ENCODE measurements at regions not wholly inside any gene's neighbourhood (a gene's known extent, or its start where the extent isn't known, plus 50 kb on each side); places are given as distances from the start of the nearest gene placed in this dataset.

GRCh38 chr6:121917834-121918559, 481.5 kb upstream of the HSF2 start:
- no peak for ATAC-seq
- WGBS, 4 donors: 85 to 87% (median 86%) methylated on average over 1 of the region's 1 CpG
- intact Hi-C loops (cut with DNase I): no loop called here
- Histone ChIP-seq H3K36me3 (no peaks in the 10 kb centered on the region), H3K27me3 (no peaks in the 10 kb centered on the region), H3K27ac (no peak overlapping the region), H3K4me3 (no peak overlapping the region), H3K9me3 (peaks cover 0 to 3% (median 0%) of the 10 kb centered on the region in 12 donors), H3K4me1 (no peaks in the 10 kb centered on the region)
- no peak for TF ChIP-seq POLR2A (IDR thresholded peaks at IDR 0.05)
- TF ChIP-seq CTCF (IDR thresholded peaks at IDR 0.05): no peak
- no peak for DNase-seq

- Histone ChIP-seq H3K9me3 (no peaks in the 10 kb centered on the region), H3K27ac (no peak overlapping the region), H3K4me1 (no peaks in the 10 kb centered on the region), H3K4me3 (no peak overlapping the region), H3K36me3 (no peaks in the 10 kb centered on the region), H3K27me3 (no peaks in the 10 kb centered on the region)
- no peak for DNase-seq
- intact Hi-C loops (cut with DNase I): no loop called here
- ATAC-seq: no peak
- 92 to 97% (median 94%) methylated on average over 6 of the region's 6 CpGs for WGBS, 4 donors
- no peak for TF ChIP-seq POLR2A (IDR thresholded peaks at IDR 0.05)
- no peak for TF ChIP-seq CTCF (IDR thresholded peaks at IDR 0.05)
Measured at GRCh38 chr6:121920616-121921015, 478.8 kb upstream of the HSF2 start.

- no peak overlapping the region for H3K4me3 ChIP-seq
- H3K4me1 ChIP-seq: no peaks in the 10 kb centered on the region
- DNase-seq: no peak
- no peaks in the 10 kb centered on the region for H3K36me3 ChIP-seq
- H3K27ac ChIP-seq: no peak overlapping the region
- 71 to 87% (median 73%) methylated on average over 1 of the region's 1 CpG for WGBS, 4 donors
- H3K9me3 ChIP-seq: no peaks in the 10 kb centered on the region
- intact Hi-C loops (cut with DNase I): no loop called here
- no peaks in the 10 kb centered on the region for H3K27me3 ChIP-seq
- no peak for TF ChIP-seq POLR2A (IDR thresholded peaks at IDR 0.05)
- TF ChIP-seq CTCF (IDR thresholded peaks at IDR 0.05): no peak
- ATAC-seq: no peak
Measured at GRCh38 chr6:121925024-121925423, 474.4 kb upstream of the HSF2 start.

- no peaks in the 10 kb centered on the region for H3K4me1 ChIP-seq
- DNase-seq: no peak
- intact Hi-C loops (cut with DNase I): no loop called here
- no peak overlapping the region for H3K4me3 ChIP-seq
- H3K27me3 ChIP-seq: no peaks in the 10 kb centered on the region
- WGBS, 4 donors: 53 to 66% (median 64%) methylated on average over 3 of the region's 3 CpGs
- no peak for TF ChIP-seq CTCF (IDR thresholded peaks at IDR 0.05)
- no peak for TF ChIP-seq POLR2A (IDR thresholded peaks at IDR 0.05)
- H3K9me3 ChIP-seq: no peaks in the 10 kb centered on the region
- no peak for ATAC-seq
- no peaks in the 10 kb centered on the region for H3K36me3 ChIP-seq
- no peak overlapping the region for H3K27ac ChIP-seq
Measured at GRCh38 chr6:121925534-121926255, 473.8 kb upstream of the HSF2 start.

Measured in heart left ventricle (tissue), 16 donors.